Endothelial cell (in vitro differentiated cells): ENCODE measurements at regions not wholly inside any gene's neighbourhood (a gene's known extent, or its start where the extent isn't known, plus 50 kb on each side); places are given as distances from the start of the nearest gene placed in this dataset.

Experiments
- DNase-seq: peaks from one replicate; pipeline ENCODE4 v3.0.0; 2021; ENCODE audit warnings: low spot score
- H3K27ac Mint-ChIP-seq: one replicate; pipeline ENCODE4 v1.8.0; 2021; ENCODE audit warnings: mixed read lengths, inconsistent platforms; ENCODE audit not compliant: unreplicated experiment
- H3K27me3 Mint-ChIP-seq: one replicate; pipeline ENCODE4 v1.8.0; 2021; ENCODE audit warnings: mild to moderate bottlenecking, moderate library complexity, mixed read lengths, inconsistent platforms; ENCODE audit not compliant: unreplicated experiment
- H3K36me3 Mint-ChIP-seq: one replicate; pipeline ENCODE4 v1.8.0; 2021; ENCODE audit warnings: mild to moderate bottlenecking, low read depth, mixed read lengths, inconsistent platforms; ENCODE audit not compliant: unreplicated experiment
- H3K4me1 Mint-ChIP-seq: one replicate; pipeline ENCODE4 v1.8.0; 2021; ENCODE audit warnings: mild to moderate bottlenecking, mixed read lengths, inconsistent platforms; ENCODE audit not compliant: unreplicated experiment
- H3K4me3 Mint-ChIP-seq: one replicate; pipeline ENCODE4 v1.8.0; 2021; ENCODE audit warnings: mild to moderate bottlenecking, mixed read lengths, inconsistent platforms; ENCODE audit not compliant: unreplicated experiment
- H3K9me3 Mint-ChIP-seq: one replicate; pipeline ENCODE4 v1.8.0; 2021; ENCODE audit warnings: mixed read lengths, inconsistent platforms; ENCODE audit not compliant: unreplicated experiment
- TF ChIP-seq, protein P1 (sequence below): fragments of 200-600 bp; sonication (generic); IDR thresholded peaks from one replicate; pipeline ENCODE4 v1.5.0; 2021; ENCODE audit warnings: antibody characterized with exemption; ENCODE audit not compliant: unreplicated experiment

DNA sequence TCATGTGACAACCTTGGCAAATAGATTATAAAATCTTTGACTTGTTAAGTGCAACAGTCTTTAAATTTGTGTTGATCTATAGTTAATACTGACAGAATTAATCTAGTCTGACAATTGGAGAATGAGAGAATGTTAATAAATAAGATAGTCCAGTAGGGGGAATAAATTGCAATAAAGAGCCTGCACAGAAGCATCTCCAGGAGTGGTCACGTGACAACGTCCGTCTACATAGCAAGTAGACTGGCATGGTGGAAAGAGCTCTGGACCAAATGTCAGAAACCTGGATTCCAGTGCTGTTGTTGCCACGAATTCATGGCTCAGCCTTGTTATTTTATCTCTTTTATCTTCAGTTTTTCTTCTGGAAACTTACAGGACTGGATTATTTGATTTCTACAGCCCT, 436.5 kb downstream of the RAB28 start:
- H3K4me1 Mint-ChIP-seq, result no peaks in the 10 kb centered on the region
- TF ChIP-seq, protein P1, sequence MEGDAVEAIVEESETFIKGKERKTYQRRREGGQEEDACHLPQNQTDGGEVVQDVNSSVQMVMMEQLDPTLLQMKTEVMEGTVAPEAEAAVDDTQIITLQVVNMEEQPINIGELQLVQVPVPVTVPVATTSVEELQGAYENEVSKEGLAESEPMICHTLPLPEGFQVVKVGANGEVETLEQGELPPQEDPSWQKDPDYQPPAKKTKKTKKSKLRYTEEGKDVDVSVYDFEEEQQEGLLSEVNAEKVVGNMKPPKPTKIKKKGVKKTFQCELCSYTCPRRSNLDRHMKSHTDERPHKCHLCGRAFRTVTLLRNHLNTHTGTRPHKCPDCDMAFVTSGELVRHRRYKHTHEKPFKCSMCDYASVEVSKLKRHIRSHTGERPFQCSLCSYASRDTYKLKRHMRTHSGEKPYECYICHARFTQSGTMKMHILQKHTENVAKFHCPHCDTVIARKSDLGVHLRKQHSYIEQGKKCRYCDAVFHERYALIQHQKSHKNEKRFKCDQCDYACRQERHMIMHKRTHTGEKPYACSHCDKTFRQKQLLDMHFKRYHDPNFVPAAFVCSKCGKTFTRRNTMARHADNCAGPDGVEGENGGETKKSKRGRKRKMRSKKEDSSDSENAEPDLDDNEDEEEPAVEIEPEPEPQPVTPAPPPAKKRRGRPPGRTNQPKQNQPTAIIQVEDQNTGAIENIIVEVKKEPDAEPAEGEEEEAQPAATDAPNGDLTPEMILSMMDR, result no peak
- H3K4me3 Mint-ChIP-seq, result no peak overlapping the region
- H3K27ac Mint-ChIP-seq, result no peak overlapping the region
- H3K27me3 Mint-ChIP-seq, result no peaks in the 10 kb centered on the region
- H3K36me3 Mint-ChIP-seq, result no peaks in the 10 kb centered on the region
- no peaks in the 10 kb centered on the region for H3K9me3 Mint-ChIP-seq
- no peak for DNase-seq

DNA sequence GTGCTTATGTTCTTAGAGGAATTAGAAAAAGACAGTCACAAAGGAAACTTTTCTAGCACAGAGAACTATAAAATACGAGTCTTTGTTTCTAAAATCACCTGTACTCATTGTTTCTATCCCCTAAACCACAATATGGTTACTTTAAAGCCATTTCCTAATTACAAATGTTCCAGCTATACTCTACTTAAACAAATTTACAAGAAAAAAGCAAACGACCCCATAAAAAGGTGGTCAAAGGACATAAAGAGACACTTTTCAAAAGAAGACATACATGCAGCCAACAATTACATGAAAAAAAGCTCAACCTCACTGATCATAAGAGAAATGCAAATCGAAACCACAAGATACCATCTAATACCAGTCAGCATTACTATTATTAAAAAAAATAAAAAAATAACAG, 447.3 kb downstream of the RAB28 start:
- no peak for DNase-seq
- no peaks in the 10 kb centered on the region for H3K9me3 Mint-ChIP-seq
- no peaks in the 10 kb centered on the region for H3K4me1 Mint-ChIP-seq
- no peaks in the 10 kb centered on the region for H3K27me3 Mint-ChIP-seq
- H3K36me3 Mint-ChIP-seq, result no peaks in the 10 kb centered on the region
- H3K4me3 Mint-ChIP-seq, result no peak overlapping the region
- no peak overlapping the region for H3K27ac Mint-ChIP-seq
- TF ChIP-seq, protein P1, result no peak

DNA sequence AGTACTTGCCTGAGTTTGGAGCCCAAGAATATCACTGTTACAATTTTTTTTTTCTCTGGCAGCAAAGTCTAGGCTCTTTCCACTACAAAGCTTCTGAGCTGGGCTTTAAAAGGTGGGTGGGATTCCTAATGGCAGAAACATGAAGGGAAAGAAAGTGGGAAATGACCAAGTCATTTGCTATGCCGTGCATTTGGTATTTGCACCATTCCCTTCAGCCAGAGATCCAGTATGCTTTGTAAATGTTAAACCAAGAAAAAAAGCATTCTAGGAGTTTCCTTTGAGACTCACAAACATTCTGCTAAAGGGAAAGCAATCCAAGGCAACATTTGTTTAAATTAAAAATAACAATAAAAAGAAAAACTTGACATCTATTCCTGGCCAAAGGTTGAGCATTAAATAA, 451.2 kb downstream of the RAB28 start:
- DNase-seq, result no peak
- H3K4me1 Mint-ChIP-seq, result no peaks in the 10 kb centered on the region
- no peaks in the 10 kb centered on the region for H3K36me3 Mint-ChIP-seq
- H3K27ac Mint-ChIP-seq, result no peak overlapping the region
- H3K27me3 Mint-ChIP-seq, result no peaks in the 10 kb centered on the region
- H3K9me3 Mint-ChIP-seq, result no peaks in the 10 kb centered on the region
- TF ChIP-seq, protein P1, result no peak
- no peak overlapping the region for H3K4me3 Mint-ChIP-seq

DNA sequence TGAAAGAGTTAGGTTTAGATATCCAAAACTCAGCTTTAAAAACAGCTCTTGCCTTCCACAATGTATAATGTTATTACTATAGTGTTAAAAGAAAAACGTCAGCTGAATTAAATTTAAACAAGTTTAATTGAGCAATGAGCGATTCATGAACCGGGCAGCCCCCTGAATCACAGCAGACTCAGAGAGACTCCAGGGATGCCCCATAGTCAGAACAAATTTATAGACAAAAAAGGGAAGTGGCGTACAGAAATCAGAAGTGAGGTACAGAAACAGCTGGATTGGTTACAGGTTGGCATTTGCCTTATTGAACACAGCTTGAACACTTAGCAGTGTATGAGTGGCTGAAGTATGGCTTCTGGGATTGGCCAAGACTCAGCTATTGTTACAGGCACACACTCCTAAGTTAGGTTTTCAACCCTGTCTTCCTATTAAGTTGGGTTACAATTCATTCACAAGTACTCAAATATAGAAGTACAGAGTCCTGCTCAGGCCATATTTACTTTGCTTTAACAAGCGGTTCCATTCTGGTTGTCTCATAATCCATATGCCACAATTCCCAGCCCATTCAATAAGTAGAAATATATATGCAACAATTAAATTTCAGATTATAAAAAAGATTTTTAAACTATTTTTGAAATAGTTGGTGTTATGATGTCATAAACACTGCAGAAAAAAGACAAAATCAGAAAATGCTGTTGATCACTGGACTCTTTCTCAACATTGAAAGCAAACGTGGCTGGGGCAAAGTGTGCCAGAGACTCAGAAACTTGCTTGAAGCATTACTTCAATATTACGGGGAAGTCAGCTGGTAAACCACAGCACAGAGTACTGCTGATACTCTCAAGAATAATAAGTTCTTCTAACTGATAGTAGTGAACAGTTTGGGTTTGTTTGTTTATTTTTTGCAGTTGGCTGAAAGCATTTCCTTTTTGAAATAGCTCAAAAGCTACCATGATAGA, 459.7 kb downstream of the RAB28 start:
- Mint-ChIP-seq H3K27ac (no peak overlapping the region), H3K9me3 (no peaks in the 10 kb centered on the region), H3K27me3 (no peaks in the 10 kb centered on the region), H3K36me3 (no peaks in the 10 kb centered on the region), H3K4me1 (no peaks in the 10 kb centered on the region), H3K4me3 (no peak overlapping the region)
- TF ChIP-seq, protein P1, result no peak
- no peak for DNase-seq

DNA sequence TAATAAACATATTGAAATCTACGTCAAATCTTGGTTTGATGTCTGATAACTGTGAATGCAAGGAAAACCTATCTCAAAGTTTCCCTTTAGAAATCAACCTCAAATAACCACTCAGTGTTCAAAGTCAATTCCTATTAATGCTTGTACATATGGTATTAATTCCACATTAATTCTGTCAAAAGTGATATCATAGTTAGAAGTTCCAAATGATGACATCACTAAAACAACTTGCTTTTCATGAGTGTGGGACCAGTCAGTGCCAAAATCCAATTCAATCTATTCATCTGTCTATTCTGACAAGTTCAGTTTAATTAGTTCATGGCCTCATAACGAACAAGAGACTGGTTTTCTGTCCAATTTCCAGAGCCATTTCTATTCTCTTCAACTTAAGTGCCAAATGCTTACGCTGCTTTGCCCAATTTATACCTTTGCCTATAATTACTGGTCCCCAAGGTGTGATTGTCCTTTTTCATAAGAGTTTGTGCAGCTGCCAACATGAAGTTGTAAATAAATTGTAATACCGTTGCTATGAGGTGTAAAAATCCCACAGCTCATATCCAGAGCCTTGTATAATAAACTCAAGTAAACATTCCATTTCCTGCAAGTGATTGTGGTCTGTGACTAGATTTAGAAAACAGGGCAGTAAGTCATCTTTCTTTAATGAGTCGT, 476.2 kb downstream of the RAB28 start:
- Mint-ChIP-seq H3K36me3 (no peaks in the 10 kb centered on the region), H3K4me3 (no peak overlapping the region)
- TF ChIP-seq, protein P1, result no peak

More for the DNA sequence above, 476.2 kb downstream of the RAB28 start:
- DNase-seq, result no peak
- Mint-ChIP-seq H3K27me3 (peaks cover 2% of the 10 kb centered on the region), H3K9me3 (no peaks in the 10 kb centered on the region), H3K4me1 (no peaks in the 10 kb centered on the region), H3K27ac (no peak overlapping the region)
